Natural killer cell (primary cell): ENCODE measurements at regions not wholly inside any gene's neighbourhood (a gene's known extent, or its start where the extent isn't known, plus 50 kb on each side); places are given as distances from the start of the nearest gene placed in this dataset.

Experiments
- ATAC-seq, 3 donors: fragments of 150-1000 bp in 2 of 3; fragments of 200-7000 bp in 1 of 3; cut with Tn5 transposase; 1 replicate in 1 of 3; 2 replicates in 2 of 3; pipeline ENCODE4 v1.10.0; 2021; ENCODE audit warnings: mild to moderate bottlenecking in 2 of 3, moderate library complexity in 2 of 3
- DNase-seq, 2 donors: peaks; one replicate each; pipeline versions ENCODE4 v3.0.0 to v3.0.0-alpha.2; 2013 to 2021; ENCODE audit warnings: mixed read lengths in 1 of 2
- H3K27ac ChIP-seq: one replicate; pipeline ENCODE4 v1.5.1; 2013; ENCODE audit warnings: mild to moderate bottlenecking, low read length
- H3K27me3 ChIP-seq: one replicate; pipeline ENCODE4 v1.6.1; 2013; ENCODE audit warnings: low read length; ENCODE audit not compliant: control insufficient read depth, insufficient read depth
- H3K36me3 ChIP-seq: one replicate; pipeline ENCODE4 v1.6.1; 2013; ENCODE audit warnings: low read length; ENCODE audit not compliant: control insufficient read depth, insufficient read depth
- H3K4me1 ChIP-seq: one replicate; pipeline ENCODE4 v1.6.1; 2013; ENCODE audit warnings: low read length; ENCODE audit not compliant: control insufficient read depth, insufficient read depth
- H3K4me3 ChIP-seq: one replicate; pipeline ENCODE4 v1.5.1; 2013; ENCODE audit warnings: low read length
- H3K9me3 ChIP-seq: one replicate; pipeline ENCODE4 v1.6.1; 2013; ENCODE audit warnings: low read length; ENCODE audit not compliant: control insufficient read depth, insufficient read depth
- H3K27ac Mint-ChIP-seq, 2 donors: one replicate each; pipeline ENCODE4 v1.8.0; 2022; ENCODE audit warnings: mild to moderate bottlenecking in 2 of 2, mixed read lengths in 2 of 2, moderate library complexity in 1 of 2
- H3K27me3 Mint-ChIP-seq, 2 donors: one replicate each; pipeline ENCODE4 v1.8.0; 2022; ENCODE audit warnings: low read depth in 2 of 2, mixed read lengths in 2 of 2
- H3K36me3 Mint-ChIP-seq: one replicate; pipeline ENCODE4 v1.8.0; 2022; ENCODE audit warnings: mixed read lengths
- H3K4me1 Mint-ChIP-seq, 2 donors: one replicate each; pipeline ENCODE4 v1.8.0; 2022; ENCODE audit warnings: mixed read lengths in 2 of 2
- H3K4me3 Mint-ChIP-seq: one replicate; pipeline ENCODE4 v1.8.0; 2022; ENCODE audit warnings: mild to moderate bottlenecking, moderate library complexity, mixed read lengths
- H3K9me3 Mint-ChIP-seq, 2 donors: one replicate each; pipeline ENCODE4 v1.8.0; 2022; ENCODE audit warnings: mixed read lengths in 2 of 2
- WGBS: methylation state at CpG from one replicate; pipeline ENCODE4 v1.1.7; 2013; ENCODE audit warnings: missing lambda C conversion rate; ENCODE audit not compliant: insufficient coverage; 5-methylcytosine and 5-hydroxymethylcytosine counted together
- intact Hi-C: fragments of 100-400 bp; cut with micrococcal nuclease; formaldehyde crosslinking; loops from one replicate; pipeline ENCODE4 v1.14.2; 2022
- TF ChIP-seq, protein P1 (sequence below): fragments of 200-600 bp; IDR thresholded peaks from one replicate; pipeline ENCODE4 v1.8.0; 2022; ENCODE audit warnings: antibody characterized with exemption

DNA sequence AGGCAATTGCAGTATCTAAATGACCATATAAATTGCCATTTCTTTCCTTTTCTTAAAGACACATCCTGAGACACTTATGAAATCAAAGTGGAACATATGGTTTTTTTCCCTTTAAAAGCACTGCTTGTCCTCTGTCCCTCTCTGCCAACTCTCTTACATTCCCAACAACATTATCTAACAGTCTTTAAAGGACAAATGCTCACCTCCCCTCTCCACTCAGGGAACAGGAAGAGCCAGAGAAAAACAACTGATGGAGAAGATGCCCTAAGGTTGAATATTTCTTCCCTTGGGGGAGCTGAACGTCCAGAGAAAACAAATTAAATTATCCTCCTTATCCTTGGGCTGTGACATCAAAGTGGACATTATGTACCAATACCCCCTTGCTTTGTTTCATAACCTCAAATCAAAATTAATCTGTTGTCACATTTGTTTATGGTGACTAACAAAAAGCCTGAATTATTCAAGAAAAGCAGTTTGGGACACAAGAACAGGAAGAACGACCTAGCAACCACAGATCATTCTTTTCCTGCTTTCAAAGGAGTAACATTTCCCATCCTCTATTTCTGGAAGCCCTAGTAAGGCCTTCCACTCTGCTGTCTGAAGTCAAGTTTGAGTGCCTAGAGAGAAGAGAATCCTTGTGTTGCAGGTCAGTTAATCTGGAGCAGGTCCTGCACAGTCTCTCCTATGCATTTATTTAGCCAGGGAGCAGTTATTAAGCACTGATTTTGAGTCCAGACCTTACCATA, 52.6 kb upstream of the PAGE1 start:
- WGBS: 13% methylated on average over 1 of the region's 2 CpGs
- Histone ChIP-seq H3K36me3 (no peaks in the 10 kb centered on the region), H3K27me3 (no peaks in the 10 kb centered on the region), H3K4me1 (no peaks in the 10 kb centered on the region), H3K27ac (no peak overlapping the region), H3K9me3 (no peaks in the 10 kb centered on the region), H3K4me3 (no peak overlapping the region)
- Mint-ChIP-seq H3K36me3 (no peaks in the 10 kb centered on the region), H3K4me1 (no peaks in the 10 kb centered on the region), H3K27ac (no peak overlapping the region), H3K4me3 (no peak overlapping the region), H3K9me3 (no peaks in the 10 kb centered on the region), H3K27me3 (peaks cover 13 to 65% of the 10 kb centered on the region in 2 donors)
- TF ChIP-seq, protein P1, sequence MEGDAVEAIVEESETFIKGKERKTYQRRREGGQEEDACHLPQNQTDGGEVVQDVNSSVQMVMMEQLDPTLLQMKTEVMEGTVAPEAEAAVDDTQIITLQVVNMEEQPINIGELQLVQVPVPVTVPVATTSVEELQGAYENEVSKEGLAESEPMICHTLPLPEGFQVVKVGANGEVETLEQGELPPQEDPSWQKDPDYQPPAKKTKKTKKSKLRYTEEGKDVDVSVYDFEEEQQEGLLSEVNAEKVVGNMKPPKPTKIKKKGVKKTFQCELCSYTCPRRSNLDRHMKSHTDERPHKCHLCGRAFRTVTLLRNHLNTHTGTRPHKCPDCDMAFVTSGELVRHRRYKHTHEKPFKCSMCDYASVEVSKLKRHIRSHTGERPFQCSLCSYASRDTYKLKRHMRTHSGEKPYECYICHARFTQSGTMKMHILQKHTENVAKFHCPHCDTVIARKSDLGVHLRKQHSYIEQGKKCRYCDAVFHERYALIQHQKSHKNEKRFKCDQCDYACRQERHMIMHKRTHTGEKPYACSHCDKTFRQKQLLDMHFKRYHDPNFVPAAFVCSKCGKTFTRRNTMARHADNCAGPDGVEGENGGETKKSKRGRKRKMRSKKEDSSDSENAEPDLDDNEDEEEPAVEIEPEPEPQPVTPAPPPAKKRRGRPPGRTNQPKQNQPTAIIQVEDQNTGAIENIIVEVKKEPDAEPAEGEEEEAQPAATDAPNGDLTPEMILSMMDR: no peak
- intact Hi-C loops: no loop called here
- DNase-seq (no peak), ATAC-seq (no peak)

- TF ChIP-seq, protein P1: no peak
- no peaks in the 10 kb centered on the region for H3K9me3 Mint-ChIP-seq
- H3K27me3 ChIP-seq: no peaks in the 10 kb centered on the region
- peaks cover 13 to 56% of the 10 kb centered on the region in 2 donors for H3K27me3 Mint-ChIP-seq
- H3K36me3 ChIP-seq: no peaks in the 10 kb centered on the region
- H3K4me1 ChIP-seq: no peaks in the 10 kb centered on the region
- H3K27ac ChIP-seq: no peak overlapping the region
- H3K4me3 Mint-ChIP-seq: no peak overlapping the region
- H3K9me3 ChIP-seq: no peaks in the 10 kb centered on the region
- ATAC-seq (no peak), DNase-seq (no peak)
- H3K4me1 Mint-ChIP-seq: no peaks in the 10 kb centered on the region
- no peak overlapping the region for H3K4me3 ChIP-seq
- no CpG with 5 or more reads among the region's 1 CpG for WGBS
- no peaks in the 10 kb centered on the region for H3K36me3 Mint-ChIP-seq
- intact Hi-C loops: no loop called here
- no peak overlapping the region for H3K27ac Mint-ChIP-seq
Observed at GRCh38 chrX:49746306-49746705, 50.5 kb upstream of the PAGE1 start.
